MM.1S (cell line): ENCODE measurements at regions not wholly inside any gene's neighbourhood (a gene's known extent, or its start where the extent isn't known, plus 50 kb on each side); places are given as distances from the start of the nearest gene placed in this dataset.

Experiments used
- EZH2phosphoT487 ChIP-seq: fragments of 300-600 bp; sonication (generic); IDR thresholded peaks from 2 replicates; pipeline ENCODE4 v1.6.1; 2018; ENCODE audit warnings: antibody characterized with exemption, low read length
- TF ChIP-seq, protein P1 (sequence below): fragments of 300-600 bp; sonication (generic); IDR thresholded peaks from 2 replicates; pipeline ENCODE4 v1.5.1; 2016; ENCODE audit warnings: antibody characterized with exemption, low read length, mixed read lengths

DNA sequence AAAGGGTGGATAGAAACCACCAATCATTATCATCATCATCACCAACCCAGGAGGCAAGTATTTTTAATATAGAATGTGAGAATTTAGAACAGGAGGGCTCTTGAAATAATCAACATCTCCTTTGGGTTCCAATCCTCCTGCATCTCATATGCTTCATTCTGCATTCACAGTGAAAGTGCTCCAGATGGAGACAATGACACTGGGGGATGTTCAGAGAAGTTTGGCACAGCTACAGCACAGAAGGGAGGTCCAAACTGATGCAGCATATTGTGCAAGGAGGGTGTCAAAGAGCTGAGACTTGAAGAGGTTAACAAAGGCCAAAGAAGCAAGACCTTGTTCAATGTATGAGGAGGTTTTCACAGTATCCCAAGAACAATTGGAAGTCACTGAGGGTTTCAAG lies 767.1 kb downstream of the NTRK3 start:
- TF ChIP-seq, protein P1, sequence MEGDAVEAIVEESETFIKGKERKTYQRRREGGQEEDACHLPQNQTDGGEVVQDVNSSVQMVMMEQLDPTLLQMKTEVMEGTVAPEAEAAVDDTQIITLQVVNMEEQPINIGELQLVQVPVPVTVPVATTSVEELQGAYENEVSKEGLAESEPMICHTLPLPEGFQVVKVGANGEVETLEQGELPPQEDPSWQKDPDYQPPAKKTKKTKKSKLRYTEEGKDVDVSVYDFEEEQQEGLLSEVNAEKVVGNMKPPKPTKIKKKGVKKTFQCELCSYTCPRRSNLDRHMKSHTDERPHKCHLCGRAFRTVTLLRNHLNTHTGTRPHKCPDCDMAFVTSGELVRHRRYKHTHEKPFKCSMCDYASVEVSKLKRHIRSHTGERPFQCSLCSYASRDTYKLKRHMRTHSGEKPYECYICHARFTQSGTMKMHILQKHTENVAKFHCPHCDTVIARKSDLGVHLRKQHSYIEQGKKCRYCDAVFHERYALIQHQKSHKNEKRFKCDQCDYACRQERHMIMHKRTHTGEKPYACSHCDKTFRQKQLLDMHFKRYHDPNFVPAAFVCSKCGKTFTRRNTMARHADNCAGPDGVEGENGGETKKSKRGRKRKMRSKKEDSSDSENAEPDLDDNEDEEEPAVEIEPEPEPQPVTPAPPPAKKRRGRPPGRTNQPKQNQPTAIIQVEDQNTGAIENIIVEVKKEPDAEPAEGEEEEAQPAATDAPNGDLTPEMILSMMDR, result no peak
- TF ChIP-seq EZH2phosphoT487, result no peak
